HG03571 (cell line): ENCODE measurements at regions not wholly inside any gene's neighbourhood (a gene's known extent, or its start where the extent isn't known, plus 50 kb on each side); places are given as distances from the start of the nearest gene placed in this dataset.

Source experiments
- ATAC-seq: cut with Tn5 transposase; IDR thresholded peaks from one replicate; pipeline ENCODE4 v1.9.1; 2021; ENCODE audit not compliant: unreplicated experiment

- no peak for ATAC-seq
Measured at GRCh38 chr1:175829845-175830244, 86.5 kb upstream of the TNR start.

GRCh38 chr1:175826705-175827104 is 83.3 kb upstream of the TNR start:
- no peak for ATAC-seq

GRCh38 chr1:175824079-175824478 is 80.7 kb upstream of the TNR start:
- ATAC-seq: no peak

GRCh38 chr1:175823406-175823805 is 80.0 kb upstream of the TNR start:
- ATAC-seq: no peak

GRCh38 chr1:175822580-175822979 is 79.2 kb upstream of the TNR start:
- ATAC-seq: no peak

- ATAC-seq: no peak
Measured at GRCh38 chr1:175820456-175821025, 77.1 kb upstream of the TNR start.

GRCh38 chr1:175818929-175819328 is 75.5 kb upstream of the TNR start:
- ATAC-seq: no peak

- ATAC-seq: no peak
Measured at GRCh38 chr1:175817445-175817844, 74.0 kb upstream of the TNR start.

GRCh38 chr1:175814885-175815284 is 71.5 kb upstream of the TNR start:
- no peak for ATAC-seq

- no peak for ATAC-seq
Measured at GRCh38 chr1:175812936-175813335, 69.5 kb upstream of the TNR start.

GRCh38 chr1:175810305-175810704 is 66.9 kb upstream of the TNR start:
- no peak for ATAC-seq

- no peak for ATAC-seq
Measured at GRCh38 chr1:175808999-175809398, 65.6 kb upstream of the TNR start.

- ATAC-seq: no peak
Measured at GRCh38 chr1:175808573-175808972, 65.2 kb upstream of the TNR start.

GRCh38 chr1:175804561-175804960 is 61.2 kb upstream of the TNR start:
- ATAC-seq: no peak

GRCh38 chr1:175803413-175803812 is 60.0 kb upstream of the TNR start:
- no peak for ATAC-seq

- no peak for ATAC-seq
Measured at GRCh38 chr1:175802407-175803123, 59.2 kb upstream of the TNR start.

- no peak for ATAC-seq
Measured at GRCh38 chr1:175801979-175802378, 58.6 kb upstream of the TNR start.

- no peak for ATAC-seq
Measured at GRCh38 chr1:175797576-175797975, 54.2 kb upstream of the TNR start.

- ATAC-seq: no peak
Measured at GRCh38 chr1:175794586-175794985, 51.2 kb upstream of the TNR start.

GRCh38 chr1:175793617-175794016 is 50.2 kb upstream of the TNR start:
- ATAC-seq: no peak
